ENCODE measurements at regions not wholly inside any gene's neighbourhood (a gene's known extent, or its start where the extent isn't known, plus 50 kb on each side); places are given as distances from the start of the nearest gene placed in this dataset.

DNA sequence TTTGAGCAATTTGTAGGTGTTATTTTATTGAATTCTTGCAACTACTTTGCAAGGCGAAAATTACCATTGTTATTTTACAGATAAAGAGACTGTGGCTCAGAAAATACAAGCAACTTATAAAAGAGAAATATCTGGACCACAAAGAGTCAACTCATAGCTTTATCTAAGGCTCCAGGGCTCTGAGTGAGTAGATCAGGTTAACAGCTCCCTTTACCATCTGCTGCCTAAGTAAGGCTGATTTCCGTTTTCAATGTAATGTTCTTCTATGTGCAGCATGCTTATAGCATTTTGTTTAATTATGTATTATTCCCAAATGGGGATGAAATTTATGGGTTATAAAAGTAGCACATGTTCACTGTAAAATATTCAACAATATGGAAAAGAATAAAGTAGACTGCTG, 299.1 kb upstream of the TNP1 start:
- no peak overlapping the region for H3K4me3 ChIP-seq (ENCODE audit: low read depth, low read length)
- TF ChIP-seq, protein P1, sequence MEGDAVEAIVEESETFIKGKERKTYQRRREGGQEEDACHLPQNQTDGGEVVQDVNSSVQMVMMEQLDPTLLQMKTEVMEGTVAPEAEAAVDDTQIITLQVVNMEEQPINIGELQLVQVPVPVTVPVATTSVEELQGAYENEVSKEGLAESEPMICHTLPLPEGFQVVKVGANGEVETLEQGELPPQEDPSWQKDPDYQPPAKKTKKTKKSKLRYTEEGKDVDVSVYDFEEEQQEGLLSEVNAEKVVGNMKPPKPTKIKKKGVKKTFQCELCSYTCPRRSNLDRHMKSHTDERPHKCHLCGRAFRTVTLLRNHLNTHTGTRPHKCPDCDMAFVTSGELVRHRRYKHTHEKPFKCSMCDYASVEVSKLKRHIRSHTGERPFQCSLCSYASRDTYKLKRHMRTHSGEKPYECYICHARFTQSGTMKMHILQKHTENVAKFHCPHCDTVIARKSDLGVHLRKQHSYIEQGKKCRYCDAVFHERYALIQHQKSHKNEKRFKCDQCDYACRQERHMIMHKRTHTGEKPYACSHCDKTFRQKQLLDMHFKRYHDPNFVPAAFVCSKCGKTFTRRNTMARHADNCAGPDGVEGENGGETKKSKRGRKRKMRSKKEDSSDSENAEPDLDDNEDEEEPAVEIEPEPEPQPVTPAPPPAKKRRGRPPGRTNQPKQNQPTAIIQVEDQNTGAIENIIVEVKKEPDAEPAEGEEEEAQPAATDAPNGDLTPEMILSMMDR (IDR thresholded peaks at IDR 0.05; ENCODE audit: low read depth, low read length), result no peak

DNA sequence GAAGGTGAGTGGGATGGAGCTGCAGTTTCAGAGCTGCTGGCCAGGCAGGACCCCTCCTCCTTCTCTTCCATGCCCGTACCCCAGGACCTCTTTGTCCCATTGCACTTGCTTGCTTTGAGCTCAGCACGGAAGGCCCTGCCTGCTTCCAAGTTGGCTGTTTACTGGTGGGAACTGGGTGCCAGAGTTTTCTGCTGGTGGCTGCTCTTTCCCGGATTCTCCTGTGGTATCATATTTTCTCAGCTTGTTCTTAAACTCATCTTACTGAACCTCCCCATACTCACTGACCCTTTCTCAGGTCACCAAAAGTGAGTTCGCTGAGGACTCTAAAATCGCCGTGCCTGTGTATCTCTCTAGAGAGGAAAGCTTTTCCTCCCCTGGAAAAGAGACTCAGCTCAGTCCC, 297.7 kb upstream of the TNP1 start:
- TF ChIP-seq, protein P1 (IDR thresholded peaks at IDR 0.05; ENCODE audit: low read depth, low read length), result no peak
- no peak overlapping the region for H3K4me3 ChIP-seq (ENCODE audit: low read depth, low read length)

DNA sequence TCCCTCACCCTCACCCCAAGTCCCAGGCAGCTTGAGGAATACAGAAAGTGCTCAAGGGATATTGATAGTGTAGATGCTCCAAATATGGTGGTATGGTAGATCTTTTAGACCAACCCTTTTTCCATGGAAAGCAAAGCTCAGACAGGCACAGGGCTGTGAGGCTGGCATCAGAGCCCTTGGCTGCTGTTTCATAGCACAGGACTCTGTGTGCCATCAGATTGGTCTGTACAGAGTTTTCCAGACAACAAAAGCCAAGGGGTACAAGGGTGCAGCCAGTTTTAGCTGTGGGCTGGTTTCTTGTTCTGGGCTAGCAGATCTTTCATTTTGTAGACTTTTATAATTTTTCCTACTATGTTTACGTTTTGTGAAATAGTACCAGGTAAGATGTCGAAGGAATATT, 296.9 kb upstream of the TNP1 start:
- TF ChIP-seq, protein P1 (IDR thresholded peaks at IDR 0.05; ENCODE audit: low read depth, low read length), result no peak

DNA sequence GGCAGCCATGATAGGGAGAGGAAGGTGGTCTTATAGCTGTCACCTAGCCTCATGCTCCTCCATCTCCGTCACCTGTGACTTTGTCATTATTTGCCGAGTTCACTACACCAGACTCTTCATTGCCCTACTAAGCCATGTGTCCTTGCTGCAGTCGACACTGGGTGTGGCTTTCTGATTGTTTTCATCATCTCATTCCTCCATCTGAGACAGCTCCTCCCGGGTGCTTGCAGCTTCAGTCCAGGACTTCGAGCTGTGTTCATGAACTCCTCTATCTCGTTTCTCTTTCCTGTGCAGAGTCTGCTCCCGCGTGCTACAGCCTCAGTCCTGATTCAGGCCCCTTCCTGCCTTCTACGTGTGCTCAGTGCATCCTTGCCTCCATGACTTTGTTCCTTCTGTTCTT, 295.1 kb upstream of the TNP1 start:
- no peak overlapping the region for H3K4me3 ChIP-seq (ENCODE audit: low read depth, low read length)
- TF ChIP-seq, protein P1 (IDR thresholded peaks at IDR 0.05; ENCODE audit: low read depth, low read length), result no peak

More for the DNA sequence above, 296.9 kb upstream of the TNP1 start:
- no peak overlapping the region for H3K4me3 ChIP-seq (ENCODE audit: low read depth, low read length)

DNA sequence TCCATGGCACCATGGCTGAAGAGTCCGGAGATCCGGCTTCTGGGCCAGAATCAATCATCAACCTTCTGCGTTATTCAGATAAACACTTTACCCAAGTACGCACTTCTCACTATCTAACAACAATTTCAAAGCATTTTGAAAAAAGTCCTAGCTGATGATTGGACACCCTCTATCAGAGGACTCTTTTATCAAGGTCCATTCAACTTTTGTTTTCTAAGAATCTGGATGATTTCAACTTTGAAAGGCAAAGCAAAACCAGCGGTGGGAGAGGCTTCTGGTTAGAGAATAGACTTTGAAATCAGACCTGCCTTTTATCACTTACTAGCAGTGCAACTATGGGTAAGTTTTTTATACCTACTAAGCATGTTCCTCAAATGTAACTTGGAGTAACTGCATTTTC, 293.6 kb upstream of the TNP1 start:
- TF ChIP-seq, protein P1 (IDR thresholded peaks at IDR 0.05; ENCODE audit: low read depth, low read length), result no peak
- H3K4me3 ChIP-seq (ENCODE audit: low read depth, low read length), result no peak overlapping the region

DNA sequence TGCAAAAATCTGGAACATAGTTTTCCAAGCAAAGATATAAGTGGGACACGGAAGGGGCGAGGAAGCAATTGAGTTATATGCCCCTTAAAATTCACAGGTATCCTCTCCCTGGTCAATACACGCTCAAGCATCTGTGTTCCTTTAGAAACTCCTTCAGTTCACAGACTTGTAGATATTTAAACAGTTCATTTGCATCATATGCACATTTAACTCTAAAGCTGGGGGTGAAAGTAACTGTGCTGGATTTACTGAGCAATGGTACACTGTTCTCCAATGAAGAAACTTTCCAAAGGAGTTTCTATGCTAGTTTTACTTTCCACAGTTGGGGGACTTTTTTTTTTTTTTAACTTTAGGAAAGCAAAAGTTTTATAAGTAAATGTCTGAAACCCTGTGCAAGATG, 293.0 kb upstream of the TNP1 start:
- TF ChIP-seq, protein P1 (IDR thresholded peaks at IDR 0.05; ENCODE audit: low read depth, low read length), result no peak
- H3K4me3 ChIP-seq (ENCODE audit: low read depth, low read length), result no peak overlapping the region

DNA sequence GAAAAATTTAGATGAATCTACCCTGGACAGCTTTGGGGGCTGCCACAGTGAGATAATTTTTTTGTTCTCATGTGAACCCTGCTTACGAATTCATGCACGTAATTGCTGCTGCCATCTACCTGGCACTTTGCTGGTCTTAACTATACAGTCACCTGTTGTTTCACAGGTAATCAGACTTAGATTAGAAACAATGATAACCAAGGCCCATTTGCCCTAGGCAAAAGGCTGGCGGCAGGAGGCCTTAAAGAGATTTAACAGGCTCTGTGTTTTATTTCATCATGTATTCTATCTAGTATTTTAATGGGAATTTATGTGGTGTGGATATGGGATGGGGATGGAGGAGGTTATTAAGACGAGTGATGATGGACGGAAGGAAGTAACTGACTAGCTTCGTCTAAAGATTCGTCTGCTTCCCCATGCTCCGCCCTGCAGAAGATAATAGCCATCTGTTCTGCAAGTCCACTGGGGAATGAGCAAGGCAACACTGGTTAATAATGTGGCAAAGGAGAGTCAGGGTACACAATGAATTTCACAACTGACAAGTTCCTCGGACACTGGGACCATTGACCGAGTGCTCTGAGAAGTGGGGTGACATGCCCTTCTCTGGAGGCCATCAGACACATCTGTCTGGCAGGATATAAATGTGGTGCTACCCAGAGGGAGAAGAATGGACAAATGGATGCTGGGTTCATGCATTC, 291.8 kb upstream of the TNP1 start:
- H3K4me3 ChIP-seq (ENCODE audit: low read depth, low read length), result no peak overlapping the region
- TF ChIP-seq, protein P1 (IDR thresholded peaks at IDR 0.05; ENCODE audit: low read depth, low read length), result no peak

Data from WI38 (cell line).